DMS53 (cell line): ENCODE measurements at regions not wholly inside any gene's neighbourhood (a gene's known extent, or its start where the extent isn't known, plus 50 kb on each side); places are given as distances from the start of the nearest gene placed in this dataset.
"Not testable (repeated sequence)": the region's sequence is repeated elsewhere in the genome, so short reads cannot be mapped to it uniquely, and the experiment has no call there.

Experiments used
- DNase-seq: peaks from one replicate; lab custom pipeline; 2025; lab: John Stamatoyannopoulos, UW

- DNase-seq, result no peak
Observed at GRCh38 chr12:102344691-102345090, 135.7 kb downstream of the IGF1 start.

DNA sequence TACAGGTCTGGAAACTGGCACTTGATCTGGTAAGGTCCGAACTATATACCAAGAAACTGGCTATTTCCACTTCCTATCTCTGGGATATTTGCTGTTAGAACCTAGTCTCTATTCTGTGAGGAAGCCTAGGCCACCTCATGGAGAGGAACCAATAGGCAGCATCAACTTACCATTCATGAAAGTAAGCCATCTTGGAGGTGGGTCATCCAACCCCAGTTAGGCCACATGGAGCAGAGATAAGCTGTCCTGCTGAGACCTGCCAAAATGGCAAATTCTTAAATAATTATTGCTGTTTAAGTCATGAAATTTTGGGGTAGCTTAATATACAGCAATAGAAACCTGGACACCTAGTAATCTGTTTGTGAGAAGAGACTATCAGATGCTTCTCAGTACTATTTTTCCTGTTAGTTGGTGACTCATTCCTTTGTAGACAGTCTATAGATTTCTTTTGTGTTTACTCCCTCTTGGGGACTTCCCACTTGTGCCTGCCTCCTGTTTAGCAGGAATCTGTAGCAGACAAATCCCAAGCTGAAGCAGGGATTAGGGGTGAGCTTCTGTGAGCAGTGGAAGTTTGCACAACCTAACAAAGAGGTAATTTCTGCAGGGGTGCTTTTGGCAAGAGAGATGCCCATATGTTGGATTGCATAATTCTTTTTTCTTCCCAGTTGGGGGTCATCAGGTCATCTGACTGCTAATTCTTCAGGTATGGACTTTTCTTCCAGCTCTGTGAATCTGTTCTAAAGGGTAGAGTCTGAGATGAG is 136.8 kb downstream of the IGF1 start:
- peak; percentile 88 for DNase-seq

- peak; percentile 36 for DNase-seq
Observed at GRCh38 chr12:102342281-102343006, 137.9 kb downstream of the IGF1 start.

GRCh38 chr12:102334765-102335164 is 137.1 kb upstream of the PMCH start:
- DNase-seq, result no peak

- no peak for DNase-seq
Observed at GRCh38 chr12:102331419-102331818, 133.8 kb upstream of the PMCH start.

DNA sequence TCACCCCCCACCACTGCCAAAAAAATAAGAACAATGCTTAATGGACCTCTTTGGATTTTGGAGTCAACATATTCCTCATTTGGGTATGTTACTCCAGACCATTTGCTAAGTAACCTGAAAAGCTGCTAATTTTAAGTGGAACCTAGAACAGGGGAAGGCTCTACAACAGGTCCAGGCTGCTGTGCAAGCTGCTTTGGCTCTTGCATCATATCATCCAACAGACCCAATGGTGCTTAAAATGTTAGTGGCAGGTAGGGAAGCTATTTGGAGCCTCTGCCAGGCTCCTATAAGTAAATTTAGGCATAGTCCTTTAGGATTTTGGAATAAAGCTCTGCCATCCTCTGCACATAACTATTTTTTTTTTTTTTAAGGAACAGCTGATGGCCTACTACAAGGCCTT is 132.2 kb upstream of the PMCH start:
- DNase-seq, result no peak

GRCh38 chr12:102326982-102327381 is 129.3 kb upstream of the PMCH start:
- no peak for DNase-seq

DNA sequence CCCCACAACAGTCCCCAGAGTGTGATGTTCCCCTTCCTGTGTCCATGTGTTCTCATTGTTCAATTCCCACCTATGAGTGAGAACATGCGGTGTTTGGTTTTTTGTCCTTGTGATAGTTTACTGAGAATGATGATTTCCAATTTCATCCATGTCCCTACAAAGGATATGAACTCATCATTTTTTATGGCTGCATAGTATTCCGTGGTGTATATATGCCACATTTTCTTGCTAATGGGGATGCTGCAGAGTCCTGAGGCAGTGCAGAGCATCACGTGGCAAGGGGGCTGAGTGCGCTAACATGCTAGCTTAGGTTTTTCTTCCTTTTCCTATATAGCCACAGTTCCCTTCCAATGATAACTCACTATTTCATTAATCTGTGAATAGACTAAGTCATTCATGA is 127.5 kb upstream of the PMCH start:
- not testable (repeated sequence) for DNase-seq

- DNase-seq, result no peak
Observed at GRCh38 chr12:102323799-102324198, 126.2 kb upstream of the PMCH start.

DNA sequence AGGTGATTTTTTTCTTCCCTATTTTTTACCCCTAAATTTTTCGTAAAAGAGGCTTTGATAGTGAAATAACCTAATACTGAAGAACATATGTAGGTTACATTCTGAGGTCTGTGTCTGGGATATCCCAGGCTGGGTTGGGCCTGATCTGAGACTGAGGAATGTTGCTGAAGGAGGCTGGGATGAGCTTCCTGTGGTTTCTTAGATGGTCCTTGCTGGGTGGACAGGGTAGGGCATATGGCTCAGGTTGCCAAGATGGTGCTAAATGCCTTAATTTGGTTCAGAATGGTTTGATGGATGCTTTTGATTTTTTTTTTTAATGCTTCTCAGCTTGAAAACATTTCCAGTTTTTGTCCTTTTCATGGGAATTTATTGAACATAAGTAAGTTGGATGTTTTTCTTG is 124.6 kb upstream of the PMCH start:
- DNase-seq, result no peak

- DNase-seq, result no peak
Observed at GRCh38 chr12:102321305-102322082, 123.9 kb upstream of the PMCH start.

DNA sequence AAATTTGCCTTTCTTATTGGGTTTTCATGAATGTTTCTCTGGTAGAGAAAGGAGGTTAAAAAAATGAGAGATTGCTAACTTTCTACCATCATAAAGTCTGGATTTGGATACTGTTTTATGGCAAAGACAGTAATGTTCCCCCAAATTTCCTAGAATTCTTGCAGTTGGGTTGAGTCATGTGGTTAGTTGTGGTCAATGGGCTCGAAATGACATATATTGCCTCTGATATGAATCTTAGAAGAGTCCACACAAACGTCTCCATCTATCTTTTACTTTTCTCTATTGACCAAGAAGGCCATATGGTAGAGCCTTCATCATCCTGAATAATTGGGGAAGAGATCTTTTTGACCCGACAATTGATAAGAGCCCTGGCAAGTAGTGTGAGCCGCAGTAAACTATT is 119.5 kb upstream of the PMCH start:
- DNase-seq, result no peak

DNA sequence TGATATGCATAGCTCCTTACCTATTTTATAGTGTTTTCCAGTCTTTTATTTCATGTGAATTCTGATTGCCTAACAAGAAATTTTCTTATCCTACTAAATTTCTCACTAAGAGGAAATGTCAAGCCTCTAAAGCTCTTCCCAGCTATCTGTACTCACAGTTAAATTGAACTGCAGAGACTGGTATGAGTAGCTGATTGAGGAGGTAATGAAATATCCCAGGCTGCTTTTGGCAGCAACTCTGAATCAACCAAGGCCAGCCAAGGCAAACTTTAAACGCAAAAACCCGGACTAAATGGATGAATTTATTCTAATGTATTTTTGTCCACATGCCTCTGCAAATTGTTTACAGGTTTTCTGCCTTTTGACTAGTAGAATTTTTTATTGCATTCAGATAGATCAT is 119.1 kb upstream of the PMCH start:
- no peak for DNase-seq

DNA sequence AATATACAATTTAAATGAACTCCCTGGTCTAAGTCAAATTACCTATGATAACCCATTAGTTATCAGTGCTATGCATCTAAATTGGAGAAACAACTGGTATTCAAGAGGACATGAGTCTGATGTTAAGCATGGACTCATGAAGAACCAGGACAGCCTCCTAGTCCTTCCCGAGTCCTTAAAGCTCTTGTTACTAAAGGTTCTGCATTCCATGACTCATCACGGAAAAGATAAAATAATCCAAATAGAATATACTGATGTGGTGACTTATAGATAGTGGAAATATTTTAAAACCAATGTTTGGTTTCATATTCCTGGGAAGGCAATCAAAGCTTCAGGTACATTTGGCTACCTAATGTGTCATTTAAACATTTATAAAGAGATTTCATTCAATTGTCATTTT is 117.2 kb upstream of the PMCH start:
- no peak for DNase-seq

GRCh38 chr12:102313116-102313971 is 115.7 kb upstream of the PMCH start:
- DNase-seq, result not testable (repeated sequence)

DNA sequence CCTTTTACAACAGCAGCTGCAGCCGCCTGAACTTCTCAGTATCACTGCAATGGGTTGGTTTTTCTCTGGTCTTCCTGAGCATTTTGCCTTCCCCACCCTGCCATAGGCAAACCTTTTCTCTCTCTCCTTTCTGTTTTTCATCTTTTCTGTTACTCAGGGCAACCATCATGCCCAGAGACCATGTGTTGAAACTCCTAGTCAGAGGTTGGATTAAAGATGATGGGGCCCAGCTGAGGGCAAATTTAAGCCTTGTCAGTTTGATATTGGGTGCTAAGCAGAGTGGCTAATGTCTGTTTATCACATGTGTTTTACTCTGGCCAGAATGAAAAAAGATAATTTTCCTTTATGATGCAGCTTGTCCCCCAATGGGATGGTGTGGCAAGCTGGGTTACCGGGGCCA is 107.9 kb upstream of the PMCH start:
- no peak for DNase-seq

DNA sequence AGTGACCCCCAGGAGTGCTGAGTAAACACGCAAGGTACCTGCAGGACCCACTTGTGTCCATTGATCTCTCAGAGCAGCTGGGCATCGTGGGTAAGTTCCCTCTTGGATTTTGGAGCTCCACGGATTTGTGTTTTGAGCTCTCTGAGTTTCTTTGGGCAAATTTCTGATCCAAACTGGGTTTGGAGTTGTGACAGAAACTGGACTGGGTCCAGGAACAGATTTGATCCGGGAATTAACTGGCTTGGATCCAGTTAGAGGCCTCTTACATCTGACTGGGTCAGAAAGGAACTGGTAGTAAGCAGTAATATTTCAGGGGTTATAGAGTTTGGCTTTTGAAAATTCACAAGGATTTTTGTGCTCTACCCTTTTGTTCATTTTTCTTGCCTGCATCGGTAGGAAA is 107.0 kb upstream of the PMCH start:
- DNase-seq, result not testable (repeated sequence)

DNA sequence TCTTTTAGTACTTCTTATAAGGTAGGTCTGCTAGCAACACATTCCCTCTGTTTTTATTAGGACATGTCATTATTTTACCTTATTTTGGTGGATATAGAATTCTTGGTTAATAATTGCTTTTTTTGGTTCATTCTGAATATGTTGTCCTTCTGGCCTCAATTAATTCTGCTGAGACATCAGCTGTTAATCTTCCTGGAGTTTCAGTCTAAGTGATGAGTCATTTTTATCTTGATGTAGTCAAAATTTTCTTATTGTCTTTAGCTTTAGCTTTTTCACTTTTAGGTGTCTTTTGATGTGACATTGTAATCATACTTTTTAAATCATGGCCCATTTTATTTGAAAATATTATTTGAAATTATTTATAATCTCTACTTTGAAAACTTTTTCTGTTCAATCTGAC is 104.9 kb upstream of the PMCH start:
- peak; percentile 22 for DNase-seq

DNA sequence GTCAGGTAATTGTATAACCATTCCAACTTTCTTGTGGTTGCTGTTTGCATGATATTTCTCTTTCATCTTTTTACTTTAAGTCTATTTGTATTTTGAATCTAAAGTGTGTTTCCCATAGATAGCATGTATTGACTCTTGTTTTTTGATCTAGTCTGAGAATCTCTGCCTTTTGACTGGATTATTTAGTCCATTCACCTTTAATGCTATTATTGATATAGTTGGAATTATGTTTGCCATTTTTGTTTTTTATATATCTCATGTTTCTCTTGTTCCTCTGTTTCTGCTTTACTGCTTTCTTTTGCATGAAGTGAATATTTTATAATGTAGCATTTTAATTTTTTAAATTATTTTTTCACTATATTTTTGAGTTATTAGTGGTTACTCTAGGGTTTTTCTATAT is 103.9 kb upstream of the PMCH start:
- no peak for DNase-seq

DNA sequence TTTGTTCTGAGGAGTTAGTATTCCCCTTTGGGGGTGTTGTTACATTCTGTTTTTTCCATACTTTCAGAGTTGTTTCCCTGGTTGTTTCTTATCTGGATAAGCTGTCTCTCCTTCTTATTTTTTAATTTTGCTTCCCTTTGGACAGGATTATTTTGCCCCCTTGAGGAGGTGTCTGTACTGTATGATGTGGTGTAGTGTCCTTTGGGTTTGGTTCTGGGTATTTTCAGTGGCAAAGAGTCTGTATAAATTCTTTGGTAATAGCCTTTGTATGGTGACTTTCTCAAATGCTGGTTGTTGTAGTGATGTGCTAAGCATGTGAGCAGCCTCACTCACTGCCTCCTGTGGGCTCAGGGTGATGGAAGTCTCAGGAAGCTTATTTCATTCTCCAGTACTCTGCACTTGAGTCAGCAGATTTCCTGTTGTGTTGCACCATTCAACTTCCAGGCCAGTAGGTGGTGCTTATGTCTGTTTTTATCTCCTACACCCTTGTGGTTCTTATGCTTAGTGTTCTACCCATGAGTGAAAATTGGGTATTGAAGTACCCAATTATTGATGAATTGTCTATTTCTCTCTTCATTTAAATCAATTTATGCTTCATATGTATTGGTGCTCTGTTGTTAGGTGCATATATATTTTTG is 103.3 kb upstream of the PMCH start:
- DNase-seq, result peak; percentile 90

- DNase-seq, result no peak
Observed at GRCh38 chr12:102299731-102300130, 102.1 kb upstream of the PMCH start.
